DOHH2 (cell line): ENCODE measurements at regions not wholly inside any gene's neighbourhood (a gene's known extent, or its start where the extent isn't known, plus 50 kb on each side); places are given as distances from the start of the nearest gene placed in this dataset.

Experiments
- H3F3A ChIP-seq: fragments of 200-600 bp; sonication (generic), shearing (Covaris generic); 2 replicates; pipeline ENCODE4 v1.6.0; 2016; ENCODE audit warnings: antibody characterized with exemption, mild to moderate bottlenecking; ENCODE audit not compliant: control insufficient read depth, insufficient read depth
- H3K27ac ChIP-seq: fragments of 200-600 bp; sonication (generic); 2 replicates; pipeline ENCODE4 v1.5.1; 2014; ENCODE audit warnings: low read depth, mild to moderate bottlenecking, low read length, moderate library complexity
- H3K27me3 ChIP-seq: fragments of 200-600 bp; sonication (generic); 2 replicates; pipeline ENCODE4 v1.6.1; 2014; ENCODE audit warnings: mild to moderate bottlenecking, low read length, mixed read lengths; ENCODE audit not compliant: control insufficient read depth
- H3K36me3 ChIP-seq: fragments of 200-600 bp; sonication (generic); 2 replicates; pipeline ENCODE4 v1.6.1; 2014; ENCODE audit warnings: mild to moderate bottlenecking, low read length, moderate library complexity, mixed read lengths; ENCODE audit not compliant: control insufficient read depth
- H3K4me1 ChIP-seq: fragments of 200-600 bp; sonication (generic); 2 replicates; pipeline ENCODE4 v1.6.1; 2014; ENCODE audit warnings: mild to moderate bottlenecking, low read length, mixed read lengths; ENCODE audit not compliant: control insufficient read depth
- H3K4me2 ChIP-seq: fragments of 200-600 bp; sonication (generic); 2 replicates; pipeline ENCODE4 v1.6.0; 2014; ENCODE audit warnings: mild to moderate bottlenecking, low read length, moderate library complexity
- H3K4me3 ChIP-seq: fragments of 200-600 bp; sonication (generic); 2 replicates; pipeline ENCODE4 v1.5.1; 2014; ENCODE audit warnings: mild to moderate bottlenecking, low read length, mixed read lengths
- H3K79me2 ChIP-seq: fragments of 200-600 bp; sonication (generic); 2 replicates; pipeline ENCODE4 v1.6.1; 2014; ENCODE audit warnings: mild to moderate bottlenecking, low read length, mixed read lengths; ENCODE audit not compliant: control insufficient read depth
- H3K9me2 ChIP-seq: fragments of 200-600 bp; sonication (generic); replicated peaks from 2 replicates; pipeline ENCODE4 v1.6.1; 2014; ENCODE audit warnings: mild to moderate bottlenecking, low read length, mixed read lengths; ENCODE audit not compliant: control insufficient read depth
- H3K9me3 ChIP-seq: fragments of 200-600 bp; sonication (generic); 2 replicates; pipeline ENCODE4 v1.6.1; 2014; ENCODE audit warnings: antibody characterized with exemption, low read length, mixed read lengths; ENCODE audit not compliant: control insufficient read depth, insufficient read depth
- H4K20me1 ChIP-seq: fragments of 200-600 bp; sonication (generic); 2 replicates; pipeline ENCODE4 v1.6.0; 2014; ENCODE audit warnings: low read depth, mild to moderate bottlenecking, antibody characterized with exemption, low read length, moderate library complexity; ENCODE audit not compliant: control insufficient read depth, insufficient read depth
- CTCF ChIP-seq: fragments of 200-600 bp; sonication (generic); IDR thresholded peaks from one replicate; pipeline ENCODE4 v1.5.1; 2014; ENCODE audit warnings: antibody characterized with exemption, mild to moderate bottlenecking, low read depth, low read length; ENCODE audit not compliant: poor library complexity, severe bottlenecking
- EZH2phosphoT487 ChIP-seq: fragments of 200-600 bp; sonication (generic); IDR thresholded peaks from 2 replicates; pipeline ENCODE4 v1.6.1; 2017; ENCODE audit warnings: borderline replicate concordance, mild to moderate bottlenecking, antibody characterized with exemption, low read length, moderate library complexity, mixed read lengths

- Histone ChIP-seq H3K4me1 (no peaks in the 10 kb centered on the region), H3K9me2 (no peaks in the 10 kb centered on the region), H3K79me2 (no peaks in the 10 kb centered on the region), H3K4me2 (no peak overlapping the region), H3K27ac (no peak overlapping the region), H3K36me3 (no peaks in the 10 kb centered on the region), H4K20me1 (no peaks in the 10 kb centered on the region), H3K4me3 (no peak overlapping the region), H3K9me3 (no peaks in the 10 kb centered on the region), H3F3A (no peaks in the 10 kb centered on the region), H3K27me3 (no peaks in the 10 kb centered on the region)
- no peak for TF ChIP-seq EZH2phosphoT487
- TF ChIP-seq CTCF, result no peak
These were observed 201.4 kb downstream of the CHRM3 start for GRCh38 chr1:239587574-239588369.

- TF ChIP-seq CTCF (no peak), EZH2phosphoT487 (no peak)
- Histone ChIP-seq H3K27ac (no peak overlapping the region), H3K4me3 (no peak overlapping the region), H3K9me2 (no peaks in the 10 kb centered on the region), H3K36me3 (no peaks in the 10 kb centered on the region), H3F3A (no peaks in the 10 kb centered on the region), H3K9me3 (no peaks in the 10 kb centered on the region), H3K79me2 (no peaks in the 10 kb centered on the region), H4K20me1 (no peaks in the 10 kb centered on the region), H3K4me1 (no peaks in the 10 kb centered on the region), H3K4me2 (no peak overlapping the region), H3K27me3 (no peaks in the 10 kb centered on the region)
These were observed 204.2 kb downstream of the CHRM3 start for GRCh38 chr1:239590556-239590955.

- no peaks in the 10 kb centered on the region for H3K4me1 ChIP-seq
- no peak for TF ChIP-seq EZH2phosphoT487
- TF ChIP-seq CTCF, result no peak
- no peak overlapping the region for H3K4me2 ChIP-seq
These were observed 207.2 kb downstream of the CHRM3 start for GRCh38 chr1:239593527-239593926.

More at GRCh38 chr1:239593527-239593926, 207.2 kb downstream of the CHRM3 start:
- Histone ChIP-seq H3K27ac (no peak overlapping the region), H3K9me3 (no peaks in the 10 kb centered on the region), H3K27me3 (no peaks in the 10 kb centered on the region), H3K4me3 (no peak overlapping the region), H3K36me3 (no peaks in the 10 kb centered on the region), H4K20me1 (no peaks in the 10 kb centered on the region), H3K9me2 (no peaks in the 10 kb centered on the region), H3K79me2 (no peaks in the 10 kb centered on the region), H3F3A (no peaks in the 10 kb centered on the region)
